ENCODE measurements at regions not wholly inside any gene's neighbourhood (a gene's known extent, or its start where the extent isn't known, plus 50 kb on each side); places are given as distances from the start of the nearest gene placed in this dataset.

DNA sequence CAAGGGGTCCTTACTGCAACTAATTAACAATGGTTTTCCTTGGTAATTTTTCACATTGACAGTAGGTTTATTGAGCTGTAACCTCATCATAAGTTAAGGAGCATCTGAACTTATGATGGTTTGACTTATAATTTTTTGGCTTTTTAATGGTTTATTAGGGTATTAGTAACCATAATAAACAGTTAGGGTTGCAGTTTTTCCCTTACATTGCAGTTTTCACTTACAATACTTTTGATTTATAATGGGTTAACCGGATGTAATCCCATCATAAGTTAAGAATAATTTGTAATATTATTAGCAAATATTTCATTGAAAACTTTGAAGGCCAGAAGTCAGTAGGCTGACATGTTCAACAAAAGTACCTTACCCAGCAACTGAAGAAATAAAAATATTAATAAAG is 811.6 kb downstream of the TRHDE start:
- Histone ChIP-seq H3K36me3 (no peaks in the 10 kb centered on the region), H3K4me3 (no peak overlapping the region)
- 51 to 65% methylated on average over 1 of the region's 1 CpG for WGBS, 2 donors

GRCh38 chr12:73106296-73106695 is 834.1 kb downstream of the TRHDE start:
- 64 to 73% methylated on average over 2 of the region's 2 CpGs for WGBS, 2 donors
- no peak overlapping the region for H3K4me3 ChIP-seq
- no peaks in the 10 kb centered on the region for H3K4me1 ChIP-seq
- ATAC-seq = no peak
- no peak for FAIRE-seq
- intact Hi-C loops (cut with DNase I) = no loop called here
- DNase-seq = no peak
- no peaks in the 10 kb centered on the region for H3K27me3 ChIP-seq
- H3K9me3 ChIP-seq = no peaks in the 10 kb centered on the region
- no peaks in the 10 kb centered on the region for H3K36me3 ChIP-seq
- H3K27ac ChIP-seq = no peak overlapping the region
- TF ChIP-seq CTCF (IDR thresholded peaks at IDR 0.05) = no peak

More for the DNA sequence above, 811.6 kb downstream of the TRHDE start:
- DNase-seq (no peak), ATAC-seq (no peak), FAIRE-seq (no peak)
- Histone ChIP-seq H3K9me3 (no peaks in the 10 kb centered on the region), H3K27me3 (no peaks in the 10 kb centered on the region), H3K27ac (no peak overlapping the region), H3K4me1 (no peaks in the 10 kb centered on the region)
- TF ChIP-seq CTCF (IDR thresholded peaks at IDR 0.05) = no peak
- intact Hi-C loops (cut with DNase I) = no loop called here

- Histone ChIP-seq H3K36me3 (no peaks in the 10 kb centered on the region), H3K27ac (no peak overlapping the region), H3K9me3 (no peaks in the 10 kb centered on the region), H3K4me3 (no peak overlapping the region), H3K27me3 (no peaks in the 10 kb centered on the region), H3K4me1 (no peaks in the 10 kb centered on the region)
- no peak for TF ChIP-seq CTCF (IDR thresholded peaks at IDR 0.05)
- WGBS, 2 donors = 42 to 54% methylated on average over 1 of the region's 1 CpG
- DNase-seq = no peak
- no peak for ATAC-seq
- intact Hi-C loops (cut with DNase I) = no loop called here
- FAIRE-seq = no peak
These were observed 834.7 kb downstream of the TRHDE start for GRCh38 chr12:73106896-73107295.

DNA sequence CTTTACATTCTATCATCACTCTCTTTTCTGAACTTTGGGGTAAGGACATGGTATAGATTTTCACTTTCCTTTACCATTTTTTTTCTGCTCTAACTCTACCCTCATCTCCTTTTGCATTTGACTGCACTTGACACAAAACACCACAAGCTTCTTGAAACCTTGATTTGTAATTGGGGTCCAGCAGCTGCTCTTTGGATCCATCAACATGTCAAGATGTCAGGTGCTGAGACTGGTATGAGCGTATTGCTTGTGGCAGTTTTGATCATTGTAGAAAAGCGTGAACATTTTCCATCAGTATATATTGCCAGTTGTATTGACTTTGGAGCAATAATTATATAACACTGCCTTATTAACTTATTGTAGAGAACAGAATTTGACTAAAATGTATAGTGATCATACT is 838.6 kb downstream of the TRHDE start:
- DNase-seq (no peak), ATAC-seq (no peak), FAIRE-seq (no peak)
- intact Hi-C loops (cut with DNase I) = no loop called here
- WGBS, 2 donors = 92 to 98% methylated on average over 2 of the region's 2 CpGs
- Histone ChIP-seq H3K9me3 (no peaks in the 10 kb centered on the region), H3K4me1 (no peaks in the 10 kb centered on the region), H3K36me3 (no peaks in the 10 kb centered on the region), H3K27ac (no peak overlapping the region), H3K4me3 (no peak overlapping the region), H3K27me3 (no peaks in the 10 kb centered on the region)
- no peak for TF ChIP-seq CTCF (IDR thresholded peaks at IDR 0.05)

DNA sequence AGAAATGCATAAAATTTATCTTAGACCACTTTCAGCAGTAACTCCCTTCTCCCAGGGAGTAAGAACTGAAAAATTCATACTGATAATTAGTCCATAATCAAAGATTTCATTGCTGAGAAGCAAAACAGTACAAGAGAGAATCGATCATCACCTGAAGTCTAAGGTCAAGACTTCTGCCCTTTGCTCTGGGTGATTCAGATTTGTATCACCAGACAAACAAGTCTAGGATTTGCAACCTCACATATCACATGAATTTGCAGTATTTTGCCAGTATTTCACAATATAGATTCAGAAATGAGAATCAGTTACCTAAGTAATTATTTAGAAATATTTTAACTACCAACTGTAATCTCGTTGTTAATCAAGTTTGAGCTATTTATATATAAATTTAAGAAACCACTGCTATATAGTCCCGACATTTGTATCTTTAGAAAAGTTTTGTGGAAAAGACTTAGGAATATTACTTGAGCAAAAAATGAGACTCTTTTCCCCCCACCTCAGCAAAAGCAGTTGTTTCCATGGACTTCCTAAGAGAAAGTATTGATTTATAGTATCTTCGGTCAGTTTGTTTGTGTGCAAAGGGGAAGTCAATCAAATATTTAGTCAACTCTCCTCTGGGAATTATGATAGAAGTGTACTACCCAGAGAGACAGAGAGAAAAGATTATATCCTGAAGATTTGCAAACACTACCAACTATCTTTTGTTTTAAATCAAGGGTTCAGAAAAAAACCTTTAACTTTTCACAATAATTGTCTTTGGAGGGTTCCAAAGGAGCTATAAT is 840.1 kb downstream of the TRHDE start:
- FAIRE-seq (no peak), ATAC-seq (no peak), DNase-seq (no peak)
- Histone ChIP-seq H3K4me3 (no peak overlapping the region), H3K36me3 (no peaks in the 10 kb centered on the region), H3K4me1 (no peaks in the 10 kb centered on the region), H3K27ac (no peak overlapping the region), H3K27me3 (no peaks in the 10 kb centered on the region), H3K9me3 (no peaks in the 10 kb centered on the region)
- intact Hi-C loops (cut with DNase I) = no loop called here
- WGBS, 2 donors = 34 to 41% methylated on average over 4 of the region's 4 CpGs
- no peak for TF ChIP-seq CTCF (IDR thresholded peaks at IDR 0.05)
